ENCODE measurements at regions not wholly inside any gene's neighbourhood (a gene's known extent, or its start where the extent isn't known, plus 50 kb on each side); places are given as distances from the start of the nearest gene placed in this dataset.

- Histone ChIP-seq H3K9me3 (peaks cover 2% of the 10 kb centered on the region), H3K27ac (no peak overlapping the region), H3K4me1 (no peaks in the 10 kb centered on the region), H3K4me3 (no peak overlapping the region), H3K27me3 (ENCODE audit: insufficient read depth in 3 of 3, low read length in 2 of 3) (peaks cover 0 to 4% (median 0%) of the 10 kb centered on the region in 3 donors), H3K36me3 (ENCODE audit: insufficient read depth in 1 of 2, low read depth in 1 of 2) (no peaks in the 10 kb centered on the region)
- TF ChIP-seq CTCF (IDR thresholded peaks at IDR 0.05), result no peak
- 84 to 90% (median 85%) methylated on average over 1 of the region's 1 CpG for WGBS, 3 donors
- DNase-seq, result no peak
- ATAC-seq, result no peak
- intact Hi-C loops (cut with DNase I), result no loop called here
Observed at GRCh38 chr5:1998348-1998669, 115.6 kb upstream of the IRX4 start.

- Histone ChIP-seq H3K27ac (no peak overlapping the region), H3K9me3 (peaks cover 7% of the 10 kb centered on the region), H3K4me3 (no peak overlapping the region), H3K27me3 (ENCODE audit: insufficient read depth in 3 of 3, low read length in 2 of 3) (peaks cover 0 to 3% (median 0%) of the 10 kb centered on the region in 3 donors), H3K36me3 (ENCODE audit: insufficient read depth in 1 of 2, low read depth in 1 of 2) (no peaks in the 10 kb centered on the region), H3K4me1 (no peaks in the 10 kb centered on the region)
- no peak for DNase-seq
- 83 to 90% (median 86%) methylated on average over 6 of the region's 6 CpGs for WGBS, 3 donors
- no peak for TF ChIP-seq CTCF (IDR thresholded peaks at IDR 0.05)
- no peak for ATAC-seq
- intact Hi-C loops (cut with DNase I), result no loop called here
Observed at GRCh38 chr5:1997640-1998347, 115.1 kb upstream of the IRX4 start.

- no peak for ATAC-seq
- Histone ChIP-seq H3K9me3 (peaks cover 10% of the 10 kb centered on the region), H3K4me1 (no peaks in the 10 kb centered on the region), H3K4me3 (no peak overlapping the region), H3K27me3 (ENCODE audit: insufficient read depth in 3 of 3, low read length in 2 of 3) (peaks cover 0 to 2% (median 0%) of the 10 kb centered on the region in 3 donors), H3K36me3 (ENCODE audit: insufficient read depth in 1 of 2, low read depth in 1 of 2) (no peaks in the 10 kb centered on the region), H3K27ac (no peak overlapping the region)
- DNase-seq, result no peak
- intact Hi-C loops (cut with DNase I), result no loop called here
- TF ChIP-seq CTCF (IDR thresholded peaks at IDR 0.05), result no peak
- WGBS, 3 donors, result 73 to 84% (median 75%) methylated on average over 5 of the region's 5 CpGs
Observed at GRCh38 chr5:1995491-1995890, 112.8 kb upstream of the IRX4 start.

- intact Hi-C loops (cut with DNase I), result no loop called here
- DNase-seq, result no peak
Observed at GRCh38 chr5:1987471-1987870, 104.7 kb upstream of the IRX4 start.

More at GRCh38 chr5:1987471-1987870, 104.7 kb upstream of the IRX4 start:
- no peaks in the 10 kb centered on the region for H3K36me3 ChIP-seq (ENCODE audit: insufficient read depth in 1 of 2, low read depth in 1 of 2)
- H3K4me1 ChIP-seq, result no peaks in the 10 kb centered on the region
- 67 to 70% (median 68%) methylated on average over 5 of the region's 5 CpGs for WGBS, 3 donors
- H3K27me3 ChIP-seq (ENCODE audit: insufficient read depth in 3 of 3, low read length in 2 of 3), result peaks cover 0 to 2% (median 0%) of the 10 kb centered on the region in 3 donors
- peaks cover under 1% of the 10 kb centered on the region for H3K9me3 ChIP-seq
- H3K4me3 ChIP-seq, result no peak overlapping the region
- no peak for ATAC-seq
- no peak overlapping the region for H3K27ac ChIP-seq
- no peak for TF ChIP-seq CTCF (IDR thresholded peaks at IDR 0.05)
